Keratinocyte (primary cell): ENCODE measurements at regions not wholly inside any gene's neighbourhood (a gene's known extent, or its start where the extent isn't known, plus 50 kb on each side); places are given as distances from the start of the nearest gene placed in this dataset.

Source experiments
- EZH2 ChIP-seq: IDR thresholded peaks from one replicate; pipeline ENCODE4 v1.6.1; 2012; ENCODE audit warnings: inconsistent platforms, mild to moderate bottlenecking, low read length, moderate library complexity
- TF ChIP-seq, protein P1 (sequence below), 3 experiments: IDR thresholded peaks in 1 of 3; conservative IDR thresholded peaks in 1 of 3; optimal IDR thresholded peaks in 1 of 3; 2 replicates in 2 of 3; 3 replicates in 1 of 3; pipeline versions ENCODE3 to v1.5.1; 2011; ENCODE audit warnings: low read length in 3 of 3, mild to moderate bottlenecking in 3 of 3, moderate library complexity in 2 of 3, control low read depth in 1 of 3, inconsistent platforms in 1 of 3; ENCODE audit not compliant: insufficient read depth in 2 of 3; ENCODE audit errors: extremely low read depth in 1 of 3

DNA sequence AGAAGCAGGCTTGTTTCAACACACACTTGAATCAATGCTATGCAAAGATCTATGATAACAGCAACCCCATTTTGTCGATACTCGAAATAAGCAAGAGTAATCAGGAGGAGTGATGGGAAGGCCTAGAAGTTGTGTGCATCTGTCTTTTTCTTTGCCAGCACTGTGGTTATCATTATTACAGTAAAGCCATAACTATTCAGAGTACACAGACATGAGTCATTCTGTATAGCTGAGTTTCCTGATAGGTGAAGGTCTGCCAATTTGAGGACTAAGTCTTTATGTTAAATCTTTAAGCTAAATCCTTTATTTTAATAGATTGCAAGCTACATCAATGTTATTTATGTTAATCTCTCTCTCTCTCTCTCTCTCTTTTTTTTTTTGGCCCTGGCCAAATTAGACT is 1344.4 kb upstream of the CELF4 start:
- TF ChIP-seq, protein P1, sequence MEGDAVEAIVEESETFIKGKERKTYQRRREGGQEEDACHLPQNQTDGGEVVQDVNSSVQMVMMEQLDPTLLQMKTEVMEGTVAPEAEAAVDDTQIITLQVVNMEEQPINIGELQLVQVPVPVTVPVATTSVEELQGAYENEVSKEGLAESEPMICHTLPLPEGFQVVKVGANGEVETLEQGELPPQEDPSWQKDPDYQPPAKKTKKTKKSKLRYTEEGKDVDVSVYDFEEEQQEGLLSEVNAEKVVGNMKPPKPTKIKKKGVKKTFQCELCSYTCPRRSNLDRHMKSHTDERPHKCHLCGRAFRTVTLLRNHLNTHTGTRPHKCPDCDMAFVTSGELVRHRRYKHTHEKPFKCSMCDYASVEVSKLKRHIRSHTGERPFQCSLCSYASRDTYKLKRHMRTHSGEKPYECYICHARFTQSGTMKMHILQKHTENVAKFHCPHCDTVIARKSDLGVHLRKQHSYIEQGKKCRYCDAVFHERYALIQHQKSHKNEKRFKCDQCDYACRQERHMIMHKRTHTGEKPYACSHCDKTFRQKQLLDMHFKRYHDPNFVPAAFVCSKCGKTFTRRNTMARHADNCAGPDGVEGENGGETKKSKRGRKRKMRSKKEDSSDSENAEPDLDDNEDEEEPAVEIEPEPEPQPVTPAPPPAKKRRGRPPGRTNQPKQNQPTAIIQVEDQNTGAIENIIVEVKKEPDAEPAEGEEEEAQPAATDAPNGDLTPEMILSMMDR (optimal IDR thresholded peaks at IDR 0.05 in 1 of 3, IDR thresholded peaks at IDR 0.05 in 1 of 3, conservative IDR thresholded peaks at IDR 0.05 in 1 of 3; ENCODE audit: extremely low read depth in 1 of 3, insufficient read depth in 2 of 3, low read length in 3 of 3), result no peak
- TF ChIP-seq EZH2, result no peak
